GM20431 (cell line): ENCODE measurements at regions not wholly inside any gene's neighbourhood (a gene's known extent, or its start where the extent isn't known, plus 50 kb on each side); places are given as distances from the start of the nearest gene placed in this dataset.

Source experiments
- in situ Hi-C: fragments of 300-500 bp; cut with MseI, MboI; formaldehyde crosslinking; loops from one replicate; pipeline ENCODE4 v1.15.0; 2020; ENCODE audit warnings: low sequenced_read_pairs; ENCODE audit not compliant: unreplicated experiment

- in situ Hi-C loops: loop anchor here (25.0 kb wide), 1 partner anchor 1808 kb away; no protein-coding TSS in a partner anchor
Observed at GRCh38 chr2:157194844-157195243, 62.7 kb upstream of the GALNT5 start.

GRCh38 chr2:157196956-157197355 lies 60.5 kb upstream of the GALNT5 start:
- in situ Hi-C loops: loop anchor here (25.0 kb wide), 1 partner anchor 1810 kb away; no protein-coding TSS in a partner anchor

GRCh38 chr2:157197848-157198247 lies 59.7 kb upstream of the GALNT5 start:
- in situ Hi-C loops: loop anchor here (25.0 kb wide), 1 partner anchor 1811 kb away; no protein-coding TSS in a partner anchor

GRCh38 chr2:157203651-157204050 lies 53.9 kb upstream of the GALNT5 start:
- in situ Hi-C loops: no loop called here

- in situ Hi-C loops: no loop called here
Observed at GRCh38 chr2:157204401-157204800, 53.1 kb upstream of the GALNT5 start.

- in situ Hi-C loops: no loop called here
Observed at GRCh38 chr2:157206916-157207315, 50.6 kb upstream of the GALNT5 start.
